Breast epithelium (tissue), 4 donors: ENCODE measurements at regions not wholly inside any gene's neighbourhood (a gene's known extent, or its start where the extent isn't known, plus 50 kb on each side); places are given as distances from the start of the nearest gene placed in this dataset.

ENCODE experiments used
- DNase-seq, 2 donors: peaks; one replicate each; pipeline ENCODE4 v3.0.0-alpha.2; 2019; ENCODE audit warnings: low spot score in 2 of 2
- H3K27ac ChIP-seq, 2 donors: fragments of 200-600 bp; sonication (generic) in 1 of 2; one replicate each; pipeline ENCODE4 v1.5.1; 2016 to 2019; ENCODE audit warnings: mild to moderate bottlenecking in 1 of 2
- H3K27me3 ChIP-seq, 2 donors: fragments of 200-600 bp; sonication (generic) in 1 of 2; one replicate each; pipeline versions ENCODE4 v1.5.1 to v1.6.0; 2017 to 2019; ENCODE audit warnings: control low read depth in 1 of 2, mild to moderate bottlenecking in 1 of 2
- H3K36me3 ChIP-seq: fragments of 200-600 bp; one replicate; pipeline ENCODE4 v1.5.1; 2019
- H3K4me1 ChIP-seq, 2 donors: fragments of 200-600 bp; sonication (generic); one replicate each; pipeline ENCODE4 v1.5.1; 2016 to 2019; ENCODE audit warnings: control low read depth in 1 of 2
- H3K4me3 ChIP-seq, 3 donors: fragments of 200-600 bp; sonication (generic); 1 replicate in 2 of 3; 2 replicates in 1 of 3; pipeline ENCODE4 v1.5.1; 2016 to 2019; ENCODE audit warnings: mild to moderate bottlenecking in 3 of 3, moderate library complexity in 2 of 3
- H3K9me3 ChIP-seq, 2 donors: fragments of 200-600 bp; sonication (generic) in 1 of 2; one replicate each; pipeline ENCODE4 v1.5.1; 2016 to 2019; ENCODE audit warnings: control low read depth in 1 of 2
- POLR2A ChIP-seq: fragments of 450-650 bp; IDR thresholded peaks from one replicate; pipeline ENCODE4 v1.6.1; 2016; ENCODE audit warnings: antibody characterized with exemption, mild to moderate bottlenecking, moderate library complexity
- POLR2AphosphoS5 ChIP-seq, 3 donors: sonication (generic); formaldehyde crosslinking; IDR thresholded peaks; one replicate each; pipeline ENCODE4 v1.6.1; 2017; ENCODE audit warnings: antibody characterized with exemption in 3 of 3
- intact Hi-C: fragments of 100-400 bp; cut with DNase I; formaldehyde crosslinking; loops from one replicate; pipeline ENCODE4 v1.15.1; 2023; ENCODE audit warnings: low total_unique reads
- TF ChIP-seq, protein P1 (sequence below), 3 donors: fragments of 450-650 bp; IDR thresholded peaks; one replicate each; pipeline ENCODE4 v1.5.1; 2016 to 2017; ENCODE audit warnings: antibody characterized with exemption in 3 of 3, mild to moderate bottlenecking in 3 of 3, moderate library complexity in 3 of 3

DNA sequence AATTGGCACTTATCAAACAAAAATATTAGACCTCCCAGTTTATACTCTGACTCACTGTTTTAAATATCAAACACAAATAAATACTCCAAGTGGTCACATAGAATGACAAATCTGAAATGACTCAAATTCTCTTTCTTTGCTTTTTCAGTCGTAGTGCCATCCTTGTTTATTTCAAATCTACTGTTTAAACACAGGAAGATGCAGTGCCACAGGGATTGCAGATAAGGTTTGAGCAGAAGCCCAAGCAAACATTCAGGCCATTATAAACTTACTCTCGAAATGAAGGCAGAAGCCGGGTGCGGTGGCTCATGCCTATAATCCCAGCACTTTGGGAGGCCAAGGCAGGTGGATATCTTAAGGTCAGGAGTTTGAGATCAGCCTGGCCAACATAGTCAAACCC lies 255.4 kb upstream of the PLXNA2 start:
- H3K4me1 ChIP-seq, result no peaks in the 10 kb centered on the region
- no peaks in the 10 kb centered on the region for H3K9me3 ChIP-seq
- H3K36me3 ChIP-seq, result no peaks in the 10 kb centered on the region
- TF ChIP-seq POLR2A (no peak), POLR2AphosphoS5 (IDR thresholded peaks at IDR 0.05) (no peak)
- TF ChIP-seq, protein P1, sequence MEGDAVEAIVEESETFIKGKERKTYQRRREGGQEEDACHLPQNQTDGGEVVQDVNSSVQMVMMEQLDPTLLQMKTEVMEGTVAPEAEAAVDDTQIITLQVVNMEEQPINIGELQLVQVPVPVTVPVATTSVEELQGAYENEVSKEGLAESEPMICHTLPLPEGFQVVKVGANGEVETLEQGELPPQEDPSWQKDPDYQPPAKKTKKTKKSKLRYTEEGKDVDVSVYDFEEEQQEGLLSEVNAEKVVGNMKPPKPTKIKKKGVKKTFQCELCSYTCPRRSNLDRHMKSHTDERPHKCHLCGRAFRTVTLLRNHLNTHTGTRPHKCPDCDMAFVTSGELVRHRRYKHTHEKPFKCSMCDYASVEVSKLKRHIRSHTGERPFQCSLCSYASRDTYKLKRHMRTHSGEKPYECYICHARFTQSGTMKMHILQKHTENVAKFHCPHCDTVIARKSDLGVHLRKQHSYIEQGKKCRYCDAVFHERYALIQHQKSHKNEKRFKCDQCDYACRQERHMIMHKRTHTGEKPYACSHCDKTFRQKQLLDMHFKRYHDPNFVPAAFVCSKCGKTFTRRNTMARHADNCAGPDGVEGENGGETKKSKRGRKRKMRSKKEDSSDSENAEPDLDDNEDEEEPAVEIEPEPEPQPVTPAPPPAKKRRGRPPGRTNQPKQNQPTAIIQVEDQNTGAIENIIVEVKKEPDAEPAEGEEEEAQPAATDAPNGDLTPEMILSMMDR (IDR thresholded peaks at IDR 0.05), result no peak
- intact Hi-C loops, result no loop called here
- H3K27me3 ChIP-seq, result no peaks in the 10 kb centered on the region
- H3K4me3 ChIP-seq, result no peak overlapping the region
- no peak overlapping the region for H3K27ac ChIP-seq
- no peak for DNase-seq

DNA sequence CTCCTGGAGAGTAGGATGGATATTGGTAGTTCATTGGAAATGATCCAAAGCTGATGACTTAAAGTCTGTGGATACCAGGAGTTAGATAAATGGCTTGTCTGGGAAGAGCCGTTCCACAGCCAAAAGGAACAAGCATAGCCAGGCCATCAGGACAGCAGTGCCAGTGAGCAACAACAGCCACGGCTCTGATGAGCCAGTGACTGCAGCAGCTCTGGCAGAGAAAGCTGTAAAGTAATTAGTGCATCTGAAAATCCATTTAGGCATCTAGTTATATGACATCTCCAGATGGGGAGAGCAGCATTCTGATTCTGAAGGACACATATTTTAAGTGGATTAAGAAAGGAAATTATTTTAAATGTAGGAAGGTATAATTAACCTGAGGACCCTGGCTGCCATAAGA lies 256.2 kb upstream of the PLXNA2 start:
- H3K36me3 ChIP-seq, result no peaks in the 10 kb centered on the region
- no peak overlapping the region for H3K4me3 ChIP-seq
- TF ChIP-seq POLR2AphosphoS5 (IDR thresholded peaks at IDR 0.05) (no peak), POLR2A (no peak)
- TF ChIP-seq, protein P1 (IDR thresholded peaks at IDR 0.05), result no peak
- H3K4me1 ChIP-seq, result no peaks in the 10 kb centered on the region
- DNase-seq, result no peak
- no peaks in the 10 kb centered on the region for H3K27me3 ChIP-seq
- no peak overlapping the region for H3K27ac ChIP-seq
- H3K9me3 ChIP-seq, result no peaks in the 10 kb centered on the region
- intact Hi-C loops, result no loop called here

DNA sequence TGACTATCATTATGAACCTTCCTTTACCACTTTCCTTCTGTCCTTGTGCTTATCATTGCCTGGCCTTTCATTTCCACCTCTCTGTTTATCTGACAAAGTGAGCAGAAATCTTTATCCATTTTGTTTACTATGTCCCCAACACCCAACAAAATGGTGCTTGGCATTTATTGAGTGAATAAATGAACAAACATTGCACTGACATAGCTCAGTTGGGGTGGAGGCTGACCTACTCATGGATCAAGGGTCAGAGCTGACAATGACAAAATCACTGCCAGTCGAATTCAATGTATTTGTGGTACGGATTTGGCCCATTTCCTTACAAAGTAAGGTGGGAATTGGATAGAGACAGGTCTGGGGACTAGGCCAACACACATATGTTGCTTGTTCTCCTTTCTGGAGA lies 257.4 kb upstream of the PLXNA2 start:
- H3K27me3 ChIP-seq, result no peaks in the 10 kb centered on the region
- TF ChIP-seq, protein P1 (IDR thresholded peaks at IDR 0.05), result no peak
- TF ChIP-seq POLR2A, result no peak
- H3K27ac ChIP-seq, result no peak overlapping the region
- DNase-seq, result no peak
- intact Hi-C loops, result no loop called here
- no peaks in the 10 kb centered on the region for H3K36me3 ChIP-seq
- no peaks in the 10 kb centered on the region for H3K9me3 ChIP-seq
- H3K4me1 ChIP-seq, result no peaks in the 10 kb centered on the region
- H3K4me3 ChIP-seq, result no peak overlapping the region

DNA sequence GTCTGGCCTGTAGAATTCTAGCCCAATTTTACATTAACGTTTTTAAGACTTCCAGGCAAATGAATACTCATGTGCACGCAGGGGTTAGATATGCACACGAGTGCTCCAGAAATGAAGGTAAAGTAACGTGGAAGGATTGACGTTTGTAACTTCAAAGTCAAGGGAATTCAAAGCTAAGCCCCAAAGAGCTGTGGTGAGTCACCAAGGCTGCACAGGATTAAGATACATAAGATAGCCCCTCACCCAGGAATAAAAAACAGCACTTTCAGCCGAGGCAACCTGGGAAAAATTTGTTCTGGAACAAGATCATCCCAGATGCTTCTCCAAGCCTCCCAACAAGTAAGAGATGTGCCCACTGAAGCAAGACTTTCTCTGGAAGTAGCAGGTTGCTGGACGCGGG lies 259.6 kb upstream of the PLXNA2 start:
- no peak overlapping the region for H3K4me3 ChIP-seq
- intact Hi-C loops, result no loop called here
- no peaks in the 10 kb centered on the region for H3K9me3 ChIP-seq
- H3K4me1 ChIP-seq, result no peaks in the 10 kb centered on the region
- H3K27me3 ChIP-seq, result no peaks in the 10 kb centered on the region
- H3K27ac ChIP-seq, result no peak overlapping the region
- DNase-seq, result no peak
- TF ChIP-seq POLR2A, result no peak
- no peak for TF ChIP-seq POLR2AphosphoS5 (IDR thresholded peaks at IDR 0.05)
- TF ChIP-seq, protein P1 (IDR thresholded peaks at IDR 0.05), result no peak
- no peaks in the 10 kb centered on the region for H3K36me3 ChIP-seq

DNA sequence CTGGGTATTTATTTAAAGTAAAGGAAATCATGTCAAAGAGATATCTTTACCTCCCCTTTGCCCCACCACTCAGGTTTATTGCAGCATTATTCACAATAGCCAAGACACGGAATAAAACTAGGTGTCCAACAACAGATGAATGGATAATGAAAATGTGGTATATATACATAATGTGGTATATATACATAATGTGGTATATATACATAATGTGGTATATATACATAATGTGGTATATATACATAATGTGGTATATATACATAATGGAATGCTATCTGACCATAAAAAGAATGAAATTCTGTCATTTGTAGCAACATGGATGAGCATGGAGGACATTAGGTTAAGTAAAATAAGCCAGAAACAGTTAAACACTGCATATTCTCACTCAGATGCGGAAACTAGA lies 262.6 kb upstream of the PLXNA2 start:
- H3K9me3 ChIP-seq, result no peaks in the 10 kb centered on the region
- TF ChIP-seq, protein P1 (IDR thresholded peaks at IDR 0.05), result no peak
- TF ChIP-seq POLR2A, result no peak
- no peak overlapping the region for H3K27ac ChIP-seq
- no peak overlapping the region for H3K4me3 ChIP-seq
- no peaks in the 10 kb centered on the region for H3K27me3 ChIP-seq
- no peaks in the 10 kb centered on the region for H3K4me1 ChIP-seq
- no peaks in the 10 kb centered on the region for H3K36me3 ChIP-seq
- DNase-seq, result no peak
- intact Hi-C loops, result no loop called here
